ENCODE measurements at regions not wholly inside any gene's neighbourhood (a gene's known extent, or its start where the extent isn't known, plus 50 kb on each side); places are given as distances from the start of the nearest gene placed in this dataset.

- no peak for DNase-seq
- no peak overlapping the region for H3K4me3 ChIP-seq
- H3K36me3 ChIP-seq: no peaks in the 10 kb centered on the region
- no peak overlapping the region for H3K27ac ChIP-seq
- 71 to 82% (median 77%) methylated on average over 1 of the region's 1 CpG for WGBS, 5 donors
- H3K9me3 ChIP-seq: no peaks in the 10 kb centered on the region
- intact Hi-C loops (cut with DNase I; ENCODE audit: low total_unique reads): no loop called here
- no peaks in the 10 kb centered on the region for H3K27me3 ChIP-seq
- TF ChIP-seq POLR2AphosphoS5 (IDR thresholded peaks at IDR 0.05) (no peak), POLR2A (IDR thresholded peaks at IDR 0.05) (no peak), EP300 (IDR thresholded peaks at IDR 0.05) (no peak), CTCF (IDR thresholded peaks at IDR 0.05) (no peak)
- H3K4me1 ChIP-seq: no peaks in the 10 kb centered on the region
Measured at GRCh38 chr4:124866301-124866700, 153.8 kb upstream of the ANKRD50 start.

GRCh38 chr4:124863040-124863545 is 150.6 kb upstream of the ANKRD50 start:
- DNase-seq: no peak
- no peaks in the 10 kb centered on the region for H3K9me3 ChIP-seq
- 51 to 63% (median 61%) methylated on average over 3 of the region's 3 CpGs for WGBS, 5 donors
- H3K36me3 ChIP-seq: no peaks in the 10 kb centered on the region
- TF ChIP-seq EP300 (IDR thresholded peaks at IDR 0.05): no peak
- TF ChIP-seq POLR2A (IDR thresholded peaks at IDR 0.05): no peak
- TF ChIP-seq CTCF (IDR thresholded peaks at IDR 0.05): no peak
- no peaks in the 10 kb centered on the region for H3K4me1 ChIP-seq
- intact Hi-C loops (cut with DNase I; ENCODE audit: low total_unique reads): no loop called here
- H3K4me3 ChIP-seq: no peak overlapping the region
- no peaks in the 10 kb centered on the region for H3K27me3 ChIP-seq
- H3K27ac ChIP-seq: no peak overlapping the region

GRCh38 chr4:124862261-124862660 is 149.7 kb upstream of the ANKRD50 start:
- H3K27ac ChIP-seq: no peak overlapping the region
- H3K27me3 ChIP-seq: no peaks in the 10 kb centered on the region
- no peak for DNase-seq
- TF ChIP-seq POLR2AphosphoS5 (IDR thresholded peaks at IDR 0.05) (no peak), EP300 (IDR thresholded peaks at IDR 0.05) (no peak), POLR2A (IDR thresholded peaks at IDR 0.05) (no peak), CTCF (IDR thresholded peaks at IDR 0.05) (no peak)
- no peaks in the 10 kb centered on the region for H3K4me1 ChIP-seq
- intact Hi-C loops (cut with DNase I; ENCODE audit: low total_unique reads): no loop called here
- no peaks in the 10 kb centered on the region for H3K9me3 ChIP-seq
- no peak overlapping the region for H3K4me3 ChIP-seq
- no peaks in the 10 kb centered on the region for H3K36me3 ChIP-seq

- DNase-seq: no peak
- intact Hi-C loops (cut with DNase I; ENCODE audit: low total_unique reads): no loop called here
- Histone ChIP-seq H3K9me3 (no peaks in the 10 kb centered on the region), H3K4me1 (no peaks in the 10 kb centered on the region), H3K27ac (no peak overlapping the region), H3K36me3 (no peaks in the 10 kb centered on the region), H3K4me3 (no peak overlapping the region), H3K27me3 (no peaks in the 10 kb centered on the region)
- 75 to 96% (median 94%) methylated on average over 3 of the region's 3 CpGs for WGBS, 5 donors
- TF ChIP-seq POLR2A (IDR thresholded peaks at IDR 0.05): no peak
- no peak for TF ChIP-seq EP300 (IDR thresholded peaks at IDR 0.05)
- no peak for TF ChIP-seq POLR2AphosphoS5 (IDR thresholded peaks at IDR 0.05)
- no peak for TF ChIP-seq CTCF (IDR thresholded peaks at IDR 0.05)
Measured at GRCh38 chr4:124861761-124862160, 149.2 kb upstream of the ANKRD50 start.
